ENCODE measurements at regions not wholly inside any gene's neighbourhood (a gene's known extent, or its start where the extent isn't known, plus 50 kb on each side); places are given as distances from the start of the nearest gene placed in this dataset.

DNA sequence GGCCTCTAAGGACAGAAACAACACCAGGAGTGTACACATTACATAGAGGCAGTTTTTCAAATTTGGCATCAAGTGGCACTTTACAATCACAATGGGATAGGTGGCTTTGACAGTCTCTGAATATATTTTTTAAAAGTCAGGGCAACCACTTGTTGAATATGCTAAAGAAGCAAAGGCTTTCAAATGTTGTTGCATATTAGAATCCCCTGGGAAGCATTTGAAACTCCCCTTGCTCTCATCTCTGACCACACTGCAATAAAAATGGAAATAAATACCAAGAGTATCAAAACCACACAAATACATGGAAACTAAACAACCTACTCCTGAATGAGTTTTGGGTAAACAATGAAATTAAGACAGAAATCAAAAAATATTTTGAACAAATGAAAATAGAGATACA is 106.5 kb upstream of the RAB11FIP2 start:
- Histone ChIP-seq H3K9me2 (replicated peaks; ENCODE audit: insufficient read depth, low read length) (no peaks in the 10 kb centered on the region), H3K9ac (ENCODE audit: low read length) (no peak overlapping the region), H3K4me2 (ENCODE audit: low read depth, low read length, poor library complexity, severe bottlenecking) (no peak overlapping the region), H3F3A (ENCODE audit: insufficient read depth) (no peaks in the 10 kb centered on the region), H3K9me3 (ENCODE audit: insufficient read depth, low read length) (no peaks in the 10 kb centered on the region), H2AFZ (ENCODE audit: low read depth, low read length, severe bottlenecking) (no peak overlapping the region), H4K20me1 (ENCODE audit: low read depth, low read length) (no peaks in the 10 kb centered on the region), H3K36me3 (ENCODE audit: low read length) (no peaks in the 10 kb centered on the region), H3K79me2 (ENCODE audit: insufficient read depth, low read length) (no peaks in the 10 kb centered on the region), H3K4me3 (ENCODE audit: insufficient read depth, low read length, poor library complexity, severe bottlenecking) (no peak overlapping the region), H3K27ac (ENCODE audit: low read depth, low read length) (no peak overlapping the region), H3K27me3 (ENCODE audit: low read length) (no peaks in the 10 kb centered on the region)
- no peak for TF ChIP-seq EZH2phosphoT487 (conservative IDR thresholded peaks at IDR 0.05; ENCODE audit: low read length)
- TF ChIP-seq CTCF (IDR thresholded peaks at IDR 0.05; ENCODE audit: insufficient read depth, low read length, poor library complexity, severe bottlenecking), result no peak

- H4K20me1 ChIP-seq (ENCODE audit: low read depth, low read length), result no peaks in the 10 kb centered on the region
- no peaks in the 10 kb centered on the region for H3K9me2 ChIP-seq (replicated peaks; ENCODE audit: insufficient read depth, low read length)
- H3K9me3 ChIP-seq (ENCODE audit: insufficient read depth, low read length), result no peaks in the 10 kb centered on the region
- H3F3A ChIP-seq (ENCODE audit: insufficient read depth), result no peaks in the 10 kb centered on the region
- H3K9ac ChIP-seq (ENCODE audit: low read length), result no peak overlapping the region
- H3K27ac ChIP-seq (ENCODE audit: low read depth, low read length), result no peak overlapping the region
- no peak overlapping the region for H3K4me3 ChIP-seq (ENCODE audit: insufficient read depth, low read length, poor library complexity, severe bottlenecking)
- H3K27me3 ChIP-seq (ENCODE audit: low read length), result no peaks in the 10 kb centered on the region
- TF ChIP-seq EZH2phosphoT487 (conservative IDR thresholded peaks at IDR 0.05; ENCODE audit: low read length) (no peak), CTCF (IDR thresholded peaks at IDR 0.05; ENCODE audit: insufficient read depth, low read length, poor library complexity, severe bottlenecking) (no peak)
- H3K79me2 ChIP-seq (ENCODE audit: insufficient read depth, low read length), result no peaks in the 10 kb centered on the region
- no peak overlapping the region for H2AFZ ChIP-seq (ENCODE audit: low read depth, low read length, severe bottlenecking)
- H3K4me2 ChIP-seq (ENCODE audit: low read depth, low read length, poor library complexity, severe bottlenecking), result no peak overlapping the region
- no peaks in the 10 kb centered on the region for H3K36me3 ChIP-seq (ENCODE audit: low read length)
Measured at GRCh38 chr10:118151461-118151860, 104.7 kb upstream of the RAB11FIP2 start.

GRCh38 chr10:118148247-118148646 is 101.5 kb upstream of the RAB11FIP2 start:
- no peaks in the 10 kb centered on the region for H3F3A ChIP-seq (ENCODE audit: insufficient read depth)
- no peak overlapping the region for H2AFZ ChIP-seq (ENCODE audit: low read depth, low read length, severe bottlenecking)
- no peak overlapping the region for H3K9ac ChIP-seq (ENCODE audit: low read length)
- no peaks in the 10 kb centered on the region for H3K36me3 ChIP-seq (ENCODE audit: low read length)
- TF ChIP-seq CTCF (IDR thresholded peaks at IDR 0.05; ENCODE audit: insufficient read depth, low read length, poor library complexity, severe bottlenecking) (no peak), EZH2phosphoT487 (conservative IDR thresholded peaks at IDR 0.05; ENCODE audit: low read length) (no peak)
- H3K9me2 ChIP-seq (replicated peaks; ENCODE audit: insufficient read depth, low read length), result no peaks in the 10 kb centered on the region
- H4K20me1 ChIP-seq (ENCODE audit: low read depth, low read length), result no peaks in the 10 kb centered on the region
- no peak overlapping the region for H3K4me3 ChIP-seq (ENCODE audit: insufficient read depth, low read length, poor library complexity, severe bottlenecking)
- H3K27ac ChIP-seq (ENCODE audit: low read depth, low read length), result no peak overlapping the region
- H3K27me3 ChIP-seq (ENCODE audit: low read length), result no peaks in the 10 kb centered on the region
- no peaks in the 10 kb centered on the region for H3K79me2 ChIP-seq (ENCODE audit: insufficient read depth, low read length)
- no peak overlapping the region for H3K4me2 ChIP-seq (ENCODE audit: low read depth, low read length, poor library complexity, severe bottlenecking)
- no peaks in the 10 kb centered on the region for H3K9me3 ChIP-seq (ENCODE audit: insufficient read depth, low read length)

DNA sequence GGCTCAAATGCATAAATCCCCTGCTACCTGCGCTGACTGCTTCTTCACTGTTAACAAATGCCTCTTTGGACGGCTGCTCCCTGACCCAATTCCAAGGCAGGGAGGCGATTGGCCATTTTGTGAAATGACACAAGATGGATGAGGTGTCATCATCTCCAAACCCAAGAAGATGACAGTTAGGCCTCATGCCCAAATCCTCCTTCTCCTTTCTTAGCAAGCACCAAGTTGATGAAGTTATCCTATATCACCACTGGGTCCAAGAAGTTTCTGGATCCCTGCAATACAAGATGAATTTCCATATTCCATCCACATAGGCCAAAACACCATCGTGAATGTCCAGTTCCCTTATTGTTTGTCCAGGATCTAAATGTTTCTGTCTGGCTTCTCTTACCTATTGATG is 98.5 kb upstream of the RAB11FIP2 start:
- no peaks in the 10 kb centered on the region for H3K27me3 ChIP-seq (ENCODE audit: low read length)
- H3K4me2 ChIP-seq (ENCODE audit: low read depth, low read length, poor library complexity, severe bottlenecking), result no peak overlapping the region
- H2AFZ ChIP-seq (ENCODE audit: low read depth, low read length, severe bottlenecking), result no peak overlapping the region
- H3F3A ChIP-seq (ENCODE audit: insufficient read depth), result no peaks in the 10 kb centered on the region
- no peaks in the 10 kb centered on the region for H4K20me1 ChIP-seq (ENCODE audit: low read depth, low read length)
- H3K36me3 ChIP-seq (ENCODE audit: low read length), result no peaks in the 10 kb centered on the region
- H3K9me3 ChIP-seq (ENCODE audit: insufficient read depth, low read length), result no peaks in the 10 kb centered on the region
- H3K9me2 ChIP-seq (replicated peaks; ENCODE audit: insufficient read depth, low read length), result no peaks in the 10 kb centered on the region
- no peak overlapping the region for H3K4me3 ChIP-seq (ENCODE audit: insufficient read depth, low read length, poor library complexity, severe bottlenecking)
- H3K79me2 ChIP-seq (ENCODE audit: insufficient read depth, low read length), result no peaks in the 10 kb centered on the region
- H3K9ac ChIP-seq (ENCODE audit: low read length), result no peak overlapping the region
- H3K27ac ChIP-seq (ENCODE audit: low read depth, low read length), result no peak overlapping the region
- TF ChIP-seq CTCF (IDR thresholded peaks at IDR 0.05; ENCODE audit: insufficient read depth, low read length, poor library complexity, severe bottlenecking) (no peak), EZH2phosphoT487 (conservative IDR thresholded peaks at IDR 0.05; ENCODE audit: low read length) (no peak)
